Activated T-helper 17 cell treated with anti-CD3 and anti-CD28 coated beads, Interleukin-2, amount 50 U/mL, for 72 hours (primary cell): ENCODE measurements at regions not wholly inside any gene's neighbourhood (a gene's known extent, or its start where the extent isn't known, plus 50 kb on each side); places are given as distances from the start of the nearest gene placed in this dataset.

Source experiments
- ATAC-seq: fragments of 150-1000 bp; cut with Tn5 transposase; replicated peaks from 2 replicates; pipeline ENCODE4 v1.10.0; 2021; ENCODE audit warnings: mild to moderate bottlenecking, moderate library complexity
- H3K27ac Mint-ChIP-seq: one replicate; pipeline ENCODE4 v1.8.0; 2022; ENCODE audit warnings: mixed read lengths
- H3K27me3 Mint-ChIP-seq: one replicate; pipeline ENCODE4 v1.8.0; 2022; ENCODE audit warnings: mixed read lengths
- H3K36me3 Mint-ChIP-seq: one replicate; pipeline ENCODE4 v1.8.0; 2022; ENCODE audit warnings: low read depth, mild to moderate bottlenecking, mixed read lengths
- H3K4me1 Mint-ChIP-seq: one replicate; pipeline ENCODE4 v1.8.0; 2022; ENCODE audit warnings: mixed read lengths
- H3K4me3 Mint-ChIP-seq: one replicate; pipeline ENCODE4 v1.8.0; 2022; ENCODE audit warnings: mild to moderate bottlenecking, mixed read lengths
- H3K9me3 Mint-ChIP-seq: one replicate; pipeline ENCODE4 v1.8.0; 2022; ENCODE audit warnings: mixed read lengths

- H3K4me3 Mint-ChIP-seq: no peak overlapping the region
- no peak for ATAC-seq
- H3K36me3 Mint-ChIP-seq: no peaks in the 10 kb centered on the region
- H3K9me3 Mint-ChIP-seq: no peaks in the 10 kb centered on the region
- H3K27me3 Mint-ChIP-seq: no peaks in the 10 kb centered on the region
- H3K4me1 Mint-ChIP-seq: no peaks in the 10 kb centered on the region
- H3K27ac Mint-ChIP-seq: no peak overlapping the region
These were observed 160.1 kb upstream of the SOX1 start for GRCh38 chr13:111906816-111907215.

- Mint-ChIP-seq H3K27me3 (no peaks in the 10 kb centered on the region), H3K4me1 (no peaks in the 10 kb centered on the region), H3K36me3 (no peaks in the 10 kb centered on the region), H3K27ac (no peak overlapping the region), H3K9me3 (no peaks in the 10 kb centered on the region), H3K4me3 (no peak overlapping the region)
- no peak for ATAC-seq
These were observed 159.5 kb upstream of the SOX1 start for GRCh38 chr13:111907341-111907880.

- H3K4me3 Mint-ChIP-seq: no peak overlapping the region
- H3K4me1 Mint-ChIP-seq: no peaks in the 10 kb centered on the region
- H3K27ac Mint-ChIP-seq: no peak overlapping the region
- no peaks in the 10 kb centered on the region for H3K36me3 Mint-ChIP-seq
- H3K27me3 Mint-ChIP-seq: no peaks in the 10 kb centered on the region
- ATAC-seq: no peak
- H3K9me3 Mint-ChIP-seq: no peaks in the 10 kb centered on the region
These were observed 158.6 kb upstream of the SOX1 start for GRCh38 chr13:111908361-111908760.

- no peak for ATAC-seq
- H3K27ac Mint-ChIP-seq: no peak overlapping the region
- H3K4me1 Mint-ChIP-seq: no peaks in the 10 kb centered on the region
- H3K36me3 Mint-ChIP-seq: no peaks in the 10 kb centered on the region
- H3K27me3 Mint-ChIP-seq: no peaks in the 10 kb centered on the region
- H3K4me3 Mint-ChIP-seq: no peak overlapping the region
- H3K9me3 Mint-ChIP-seq: no peaks in the 10 kb centered on the region
These were observed 158.0 kb upstream of the SOX1 start for GRCh38 chr13:111908981-111909380.

GRCh38 chr13:111909501-111909900 lies 157.4 kb upstream of the SOX1 start:
- Mint-ChIP-seq H3K4me3 (no peak overlapping the region), H3K4me1 (no peaks in the 10 kb centered on the region), H3K27me3 (no peaks in the 10 kb centered on the region), H3K9me3 (no peaks in the 10 kb centered on the region), H3K27ac (no peak overlapping the region), H3K36me3 (no peaks in the 10 kb centered on the region)
- no peak for ATAC-seq

- Mint-ChIP-seq H3K9me3 (no peaks in the 10 kb centered on the region), H3K27me3 (no peaks in the 10 kb centered on the region), H3K27ac (no peak overlapping the region), H3K36me3 (no peaks in the 10 kb centered on the region), H3K4me1 (no peaks in the 10 kb centered on the region), H3K4me3 (no peak overlapping the region)
- ATAC-seq: no peak
These were observed 156.8 kb upstream of the SOX1 start for GRCh38 chr13:111909971-111910671.

GRCh38 chr13:111911121-111911720 lies 155.7 kb upstream of the SOX1 start:
- no peak for ATAC-seq
- H3K36me3 Mint-ChIP-seq: no peaks in the 10 kb centered on the region
- no peaks in the 10 kb centered on the region for H3K27me3 Mint-ChIP-seq
- H3K27ac Mint-ChIP-seq: no peak overlapping the region
- H3K4me1 Mint-ChIP-seq: no peaks in the 10 kb centered on the region
- H3K4me3 Mint-ChIP-seq: no peak overlapping the region
- H3K9me3 Mint-ChIP-seq: no peaks in the 10 kb centered on the region

GRCh38 chr13:111911754-111912452 lies 155.0 kb upstream of the SOX1 start:
- Mint-ChIP-seq H3K4me3 (no peak overlapping the region), H3K27ac (no peak overlapping the region), H3K4me1 (no peaks in the 10 kb centered on the region), H3K27me3 (no peaks in the 10 kb centered on the region), H3K36me3 (no peaks in the 10 kb centered on the region), H3K9me3 (no peaks in the 10 kb centered on the region)
- ATAC-seq: no peak

GRCh38 chr13:111912453-111912866 lies 154.5 kb upstream of the SOX1 start:
- Mint-ChIP-seq H3K36me3 (no peaks in the 10 kb centered on the region), H3K27ac (no peak overlapping the region), H3K4me1 (no peaks in the 10 kb centered on the region), H3K27me3 (no peaks in the 10 kb centered on the region), H3K4me3 (no peak overlapping the region), H3K9me3 (no peaks in the 10 kb centered on the region)
- no peak for ATAC-seq

GRCh38 chr13:111912991-111913760 lies 153.8 kb upstream of the SOX1 start:
- H3K9me3 Mint-ChIP-seq: no peaks in the 10 kb centered on the region
- H3K27ac Mint-ChIP-seq: no peak overlapping the region
- peaks cover under 1% of the 10 kb centered on the region for H3K27me3 Mint-ChIP-seq
- H3K4me1 Mint-ChIP-seq: no peaks in the 10 kb centered on the region
- no peaks in the 10 kb centered on the region for H3K36me3 Mint-ChIP-seq
- H3K4me3 Mint-ChIP-seq: no peak overlapping the region
- ATAC-seq: no peak

GRCh38 chr13:111913761-111914140 lies 153.2 kb upstream of the SOX1 start:
- ATAC-seq: no peak
- H3K27ac Mint-ChIP-seq: no peak overlapping the region
- peaks cover 4% of the 10 kb centered on the region for H3K27me3 Mint-ChIP-seq
- no peaks in the 10 kb centered on the region for H3K9me3 Mint-ChIP-seq
- no peak overlapping the region for H3K4me3 Mint-ChIP-seq
- no peaks in the 10 kb centered on the region for H3K36me3 Mint-ChIP-seq
- H3K4me1 Mint-ChIP-seq: no peaks in the 10 kb centered on the region

GRCh38 chr13:111914241-111915103 lies 152.5 kb upstream of the SOX1 start:
- Mint-ChIP-seq H3K27ac (no peak overlapping the region), H3K4me1 (no peaks in the 10 kb centered on the region), H3K4me3 (no peak overlapping the region), H3K27me3 (peaks cover 4% of the 10 kb centered on the region), H3K9me3 (no peaks in the 10 kb centered on the region), H3K36me3 (no peaks in the 10 kb centered on the region)
- no peak for ATAC-seq

GRCh38 chr13:111915104-111915551 lies 151.8 kb upstream of the SOX1 start:
- Mint-ChIP-seq H3K27me3 (peaks cover 4% of the 10 kb centered on the region), H3K4me3 (no peak overlapping the region), H3K9me3 (no peaks in the 10 kb centered on the region), H3K4me1 (no peaks in the 10 kb centered on the region), H3K36me3 (no peaks in the 10 kb centered on the region), H3K27ac (no peak overlapping the region)
- ATAC-seq: no peak

- Mint-ChIP-seq H3K27ac (no peak overlapping the region), H3K4me1 (no peaks in the 10 kb centered on the region), H3K4me3 (no peak overlapping the region), H3K9me3 (no peaks in the 10 kb centered on the region), H3K36me3 (no peaks in the 10 kb centered on the region), H3K27me3 (peaks cover 4% of the 10 kb centered on the region)
- ATAC-seq: no peak
These were observed 150.7 kb upstream of the SOX1 start for GRCh38 chr13:111916201-111916600.
